ENCODE measurements at regions not wholly inside any gene's neighbourhood (a gene's known extent, or its start where the extent isn't known, plus 50 kb on each side); places are given as distances from the start of the nearest gene placed in this dataset.
"Not testable (repeated sequence)": the region's sequence is repeated elsewhere in the genome, so short reads cannot be mapped to it uniquely, and the experiment has no call there.

DNA sequence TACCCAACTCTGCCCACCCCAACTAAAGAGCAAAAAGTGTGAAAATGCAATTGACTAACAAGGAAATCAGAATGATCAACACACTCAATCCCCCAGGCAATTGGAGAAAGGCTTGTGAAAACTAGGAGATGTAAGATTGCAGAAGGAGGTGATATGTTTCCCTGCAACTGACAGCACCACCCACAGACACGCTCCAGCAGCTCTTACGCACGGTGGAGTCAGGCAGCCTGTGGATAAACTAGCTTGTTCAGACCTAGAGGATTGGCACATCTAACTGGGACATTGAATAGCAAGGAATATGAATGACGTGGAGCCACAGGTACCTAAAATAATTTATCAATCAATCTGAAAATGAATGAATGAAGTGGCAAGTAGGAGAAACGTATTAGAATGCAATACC is 125.7 kb upstream of the MYO3A start:
- no peak for DNase-seq (ENCODE audit: low spot score)

DNA sequence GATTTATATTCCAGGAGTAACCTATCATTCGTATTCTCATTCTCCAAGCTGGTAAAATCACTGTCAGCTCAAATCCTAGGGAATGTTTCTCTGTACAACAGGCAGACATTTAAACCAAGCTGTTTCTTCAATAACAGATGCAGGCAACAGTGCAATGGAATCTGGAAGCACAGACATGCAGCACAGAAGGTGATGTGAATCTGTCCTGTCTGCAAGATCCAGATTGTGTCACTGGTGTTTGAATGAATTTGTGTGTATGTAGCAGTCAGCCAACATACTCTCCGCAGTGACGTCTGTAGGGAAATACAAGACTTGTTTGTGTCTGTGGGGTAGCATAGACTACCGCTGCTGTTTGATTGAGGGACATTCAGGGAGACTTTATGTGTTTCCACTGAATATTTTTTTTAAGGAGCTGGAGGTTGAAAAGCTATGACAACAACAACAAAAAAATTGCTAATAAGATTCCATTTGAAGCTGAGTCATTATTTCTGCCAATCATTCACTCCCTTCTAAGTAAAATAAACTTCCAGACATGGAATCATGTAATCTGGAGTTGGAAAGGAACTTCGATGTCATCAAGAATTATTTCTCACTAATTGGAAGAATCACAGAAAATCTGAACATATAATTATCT is 122.9 kb upstream of the MYO3A start:
- peak; percentile 10 for DNase-seq (ENCODE audit: low spot score)

DNA sequence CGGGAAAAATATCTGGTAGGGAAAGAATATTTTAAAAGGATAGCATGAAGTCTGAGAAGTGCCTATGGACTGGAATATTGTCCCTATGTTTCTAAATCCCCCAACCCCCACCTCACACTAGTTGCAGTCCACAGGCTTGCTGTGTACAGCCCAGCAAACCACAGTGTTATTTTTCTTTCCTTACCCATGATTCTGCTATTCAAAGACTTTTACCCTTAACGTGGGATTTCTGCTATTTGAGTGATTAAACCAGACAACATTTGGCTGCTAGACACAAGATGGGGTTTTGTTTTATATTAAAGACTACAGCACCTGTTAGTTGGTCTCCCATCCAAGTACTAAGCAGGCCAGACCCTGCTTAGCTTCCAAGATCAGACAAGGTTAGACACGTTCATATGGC is 120.5 kb upstream of the MYO3A start:
- no peak for DNase-seq (ENCODE audit: low spot score)

DNA sequence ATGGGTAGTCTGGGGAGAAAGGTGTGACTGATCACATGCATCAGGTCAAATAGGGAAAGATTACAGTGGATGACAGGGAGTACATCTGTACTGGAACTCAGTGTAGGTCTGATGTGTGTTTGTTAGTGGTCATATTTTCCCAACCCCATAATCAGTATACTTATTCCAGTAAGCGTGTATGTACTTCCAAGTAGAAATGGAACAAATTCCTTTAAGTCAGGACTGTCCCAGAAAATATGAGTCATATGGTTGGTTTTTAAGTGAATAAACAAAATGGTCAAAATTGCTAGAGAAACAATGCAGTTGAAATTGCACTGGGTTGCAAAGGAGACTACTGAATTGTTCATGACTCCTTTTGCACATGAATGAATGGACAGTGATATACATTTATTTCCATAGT is 118.8 kb upstream of the MYO3A start:
- DNase-seq (ENCODE audit: low spot score) = no peak

DNA sequence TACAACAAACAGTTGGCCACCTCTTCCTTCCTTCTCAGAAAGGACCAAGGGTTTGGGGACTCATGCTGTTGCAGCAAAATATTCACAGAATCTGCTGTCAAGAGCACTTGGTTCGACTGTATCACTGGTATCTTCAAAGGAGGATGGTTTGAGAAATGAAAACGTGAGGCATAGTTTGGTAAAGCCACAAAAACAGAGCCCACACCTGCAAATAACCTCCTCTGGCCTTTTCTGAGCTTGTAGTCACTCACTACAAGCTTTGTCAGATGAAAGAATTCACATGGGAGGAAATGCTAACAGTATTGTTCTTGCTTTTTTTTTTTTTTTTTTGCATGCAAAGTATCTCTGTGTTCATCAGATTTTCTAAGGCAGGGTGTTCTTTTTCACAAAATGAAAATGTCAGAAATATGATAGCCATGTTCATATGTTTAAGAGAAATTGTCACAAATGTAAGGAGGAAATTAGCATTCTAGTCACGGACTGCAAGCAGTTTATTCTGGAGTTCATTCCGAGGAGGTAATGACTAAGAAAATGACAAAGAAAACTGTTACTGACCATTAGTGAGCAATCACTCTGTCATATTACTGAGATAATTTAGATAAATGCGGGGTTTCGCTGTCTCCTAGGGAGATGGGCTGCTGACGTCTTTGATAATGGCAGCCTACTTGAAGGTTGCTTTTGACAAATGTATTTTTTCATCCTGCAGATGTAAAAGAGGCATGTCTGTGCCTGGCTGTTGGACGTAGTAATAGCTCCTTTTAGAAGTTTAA is 117.8 kb upstream of the MYO3A start:
- no peak for DNase-seq (ENCODE audit: low spot score)

DNA sequence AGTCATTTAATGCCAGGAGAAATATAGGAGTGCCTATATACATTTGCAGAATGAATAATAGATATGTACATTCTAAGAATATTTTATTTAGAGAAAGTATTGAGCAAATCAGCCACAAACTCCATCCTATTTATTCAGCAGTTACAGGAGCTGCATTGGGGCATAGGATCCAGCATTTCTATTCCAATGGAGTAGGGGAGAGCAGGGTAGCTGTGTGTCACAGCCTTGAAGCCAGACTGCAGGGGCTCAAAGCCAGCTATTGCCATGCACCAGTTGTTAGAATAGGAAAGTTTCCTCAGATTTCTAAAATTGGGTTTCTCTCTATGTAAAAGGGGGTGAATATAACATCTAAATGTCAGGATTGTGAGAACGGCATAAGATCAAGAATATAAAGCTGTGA is 116.8 kb upstream of the MYO3A start:
- DNase-seq (ENCODE audit: low spot score) = no peak

DNA sequence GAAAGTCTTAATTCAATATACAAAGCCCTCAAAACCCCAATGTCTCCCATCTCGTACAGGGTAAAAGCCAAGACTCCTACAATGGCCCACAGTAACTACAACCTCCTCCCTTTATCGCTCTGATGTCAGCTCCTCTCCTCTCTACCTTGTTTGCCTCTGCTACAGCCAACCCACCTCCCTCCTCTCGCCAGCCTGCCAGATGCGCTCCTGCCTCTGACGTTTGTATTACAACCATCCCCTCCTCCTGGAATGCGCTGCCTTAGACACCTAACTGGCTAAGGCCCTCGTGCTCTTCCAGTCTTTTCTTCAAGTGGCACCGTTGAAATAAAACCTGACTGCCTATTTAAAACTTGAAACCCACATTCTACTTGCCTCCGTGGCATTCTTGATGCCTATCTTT is 115.3 kb upstream of the MYO3A start:
- no peak for DNase-seq (ENCODE audit: low spot score)

DNA sequence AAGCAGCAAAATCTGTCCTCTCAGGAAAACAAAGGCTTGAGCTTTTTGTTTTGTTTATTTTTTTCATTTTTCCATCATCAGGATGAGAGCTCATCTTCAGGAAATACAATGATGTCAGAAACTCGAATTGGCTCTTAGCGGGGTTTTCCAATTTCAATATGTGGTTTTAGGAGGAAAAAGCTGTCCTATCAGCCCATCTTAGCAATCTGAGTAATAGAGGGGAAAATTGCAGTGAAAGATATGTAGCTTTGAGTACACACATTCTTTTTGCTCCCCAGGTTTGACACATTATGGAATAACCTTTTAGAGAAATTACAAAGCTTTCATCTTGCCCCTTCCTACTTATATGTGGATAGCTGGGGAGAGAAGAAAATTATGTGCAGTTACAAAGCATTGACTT is 113.6 kb upstream of the MYO3A start:
- no peak for DNase-seq (ENCODE audit: low spot score)

DNA sequence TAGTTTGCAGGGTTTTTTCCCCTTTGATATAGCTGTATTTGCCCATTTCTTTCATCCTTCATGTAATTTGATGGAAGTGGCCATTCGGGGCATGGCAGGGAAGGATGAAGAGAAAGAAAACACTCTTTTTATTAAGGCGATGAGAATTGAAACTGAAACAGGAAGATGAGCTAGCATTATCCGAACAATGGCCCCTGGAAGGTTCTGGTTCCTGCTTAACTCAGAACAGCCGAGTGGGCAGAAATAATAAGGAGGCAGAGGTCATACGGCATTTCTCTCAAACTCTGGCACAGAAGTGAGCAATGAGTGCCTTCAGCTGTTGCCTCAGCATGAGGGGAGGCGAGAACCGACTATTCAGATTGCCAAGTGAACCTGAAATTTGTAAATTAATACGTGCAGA is 113.2 kb upstream of the MYO3A start:
- DNase-seq (ENCODE audit: low spot score) = no peak

DNA sequence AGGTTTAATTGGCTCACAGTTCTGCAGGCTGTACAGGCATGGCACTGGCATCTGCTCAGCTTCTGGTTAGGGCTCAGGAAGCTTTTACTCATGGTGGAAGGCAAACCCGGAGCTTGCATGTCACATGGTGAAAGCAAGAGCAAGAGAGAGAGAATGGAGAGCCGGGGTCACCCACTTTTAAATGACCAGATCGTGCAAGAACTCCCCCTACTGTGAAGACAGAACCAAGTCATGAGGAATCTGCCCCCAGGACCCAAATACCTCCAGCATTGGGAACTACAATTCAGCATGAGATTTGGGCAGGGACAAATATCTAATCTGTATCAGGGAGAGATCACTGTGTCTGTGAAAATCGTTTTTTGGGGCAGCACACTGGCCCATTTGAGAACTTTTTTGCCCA is 110.0 kb upstream of the MYO3A start:
- DNase-seq (ENCODE audit: low spot score) = no peak

DNA sequence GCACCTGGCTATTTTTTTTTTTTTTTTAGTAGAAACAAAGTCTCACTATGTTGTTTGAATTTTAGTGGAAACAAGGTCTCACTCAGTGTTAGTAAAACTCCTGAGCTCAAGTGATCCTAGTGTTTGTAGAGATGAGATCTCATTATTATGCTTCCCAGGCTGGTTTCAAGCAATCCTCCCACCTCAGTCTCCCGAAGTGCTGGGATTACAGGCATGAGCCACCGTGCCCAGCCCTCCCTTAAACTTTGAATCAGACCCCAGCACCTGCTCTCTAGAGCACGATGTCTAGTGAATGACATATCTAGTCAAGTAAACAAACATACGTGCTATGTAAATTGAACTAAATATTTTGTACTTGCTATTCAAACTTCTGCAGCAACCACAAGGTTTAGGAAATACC is 105.6 kb upstream of the MYO3A start:
- no peak for DNase-seq (ENCODE audit: low spot score)

DNA sequence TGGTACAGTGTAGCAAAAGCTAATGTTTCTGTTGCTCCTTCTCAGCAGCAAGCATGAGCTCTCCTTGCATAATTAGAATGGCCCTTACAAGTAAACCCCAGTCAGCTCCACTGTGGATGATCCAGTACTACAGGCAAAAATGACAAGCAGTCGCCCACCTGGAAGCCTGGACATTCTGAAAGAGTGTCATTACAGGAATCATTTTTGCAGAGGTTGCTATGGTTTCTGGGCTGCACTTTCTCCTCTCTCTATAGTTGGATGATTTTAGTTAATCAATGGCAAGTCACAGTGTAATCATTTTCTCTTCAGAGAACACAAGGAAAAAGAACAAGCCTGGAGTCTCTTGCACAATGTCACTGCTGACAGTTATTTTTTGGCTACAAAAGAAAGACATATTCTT is 102.9 kb upstream of the MYO3A start:
- no peak for DNase-seq (ENCODE audit: low spot score)

DNA sequence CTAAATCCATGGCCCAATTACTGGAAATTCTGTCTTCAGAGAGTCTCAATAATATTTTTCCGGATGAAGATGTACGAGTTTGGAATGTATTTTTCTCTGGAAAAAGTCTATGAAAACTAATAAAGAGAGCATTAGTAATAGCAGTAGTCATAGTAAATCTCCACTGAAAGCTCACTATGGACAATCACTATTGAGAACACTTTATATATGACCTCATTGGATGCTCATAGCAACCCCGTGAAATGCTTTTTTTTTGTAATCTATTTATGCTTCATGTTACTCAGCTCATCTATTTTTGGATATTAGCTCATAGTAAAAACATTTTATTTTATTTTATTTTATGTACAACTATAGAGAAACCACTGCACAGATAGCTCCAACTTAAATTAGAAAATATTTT is 94.3 kb upstream of the MYO3A start:
- DNase-seq (ENCODE audit: low spot score) = no peak

DNA sequence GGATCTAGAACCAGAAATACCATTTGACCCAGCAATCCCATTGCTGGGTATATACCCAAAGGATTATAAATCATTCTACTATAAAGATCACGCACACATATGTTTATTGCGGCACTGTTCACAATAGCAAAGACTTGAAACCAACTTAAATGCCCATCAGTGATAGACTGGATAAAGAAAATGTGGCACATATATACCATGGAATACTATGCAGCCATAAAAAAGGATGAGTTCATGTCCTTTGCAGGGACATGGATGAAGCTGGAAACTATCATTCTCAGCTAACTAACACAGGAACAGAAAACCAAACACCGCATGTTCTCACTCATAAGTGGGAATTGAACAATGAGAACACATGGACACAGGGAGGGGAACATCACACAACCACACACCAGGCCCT is 93.2 kb upstream of the MYO3A start:
- DNase-seq (ENCODE audit: low spot score) = not testable (repeated sequence)

DNA sequence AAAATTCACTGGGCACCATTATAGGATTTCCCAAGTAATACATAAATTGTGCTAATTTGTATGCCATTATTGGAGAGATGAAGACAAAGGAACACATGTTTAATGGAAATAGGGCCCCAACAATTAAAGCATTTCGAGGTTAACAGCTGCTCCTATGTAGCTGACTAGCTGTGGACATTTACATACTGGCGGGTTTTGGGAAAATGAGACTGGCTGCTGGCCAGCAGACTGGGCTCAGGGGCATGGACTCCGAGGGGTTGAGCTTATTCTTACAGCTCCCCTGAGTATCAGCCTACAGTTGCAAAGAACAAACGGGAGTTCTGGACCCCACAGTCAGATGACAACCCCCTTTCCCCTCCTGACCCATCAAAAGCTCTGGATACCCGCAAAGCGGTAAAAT is 91.9 kb upstream of the MYO3A start:
- DNase-seq (ENCODE audit: low spot score) = no peak

DNA sequence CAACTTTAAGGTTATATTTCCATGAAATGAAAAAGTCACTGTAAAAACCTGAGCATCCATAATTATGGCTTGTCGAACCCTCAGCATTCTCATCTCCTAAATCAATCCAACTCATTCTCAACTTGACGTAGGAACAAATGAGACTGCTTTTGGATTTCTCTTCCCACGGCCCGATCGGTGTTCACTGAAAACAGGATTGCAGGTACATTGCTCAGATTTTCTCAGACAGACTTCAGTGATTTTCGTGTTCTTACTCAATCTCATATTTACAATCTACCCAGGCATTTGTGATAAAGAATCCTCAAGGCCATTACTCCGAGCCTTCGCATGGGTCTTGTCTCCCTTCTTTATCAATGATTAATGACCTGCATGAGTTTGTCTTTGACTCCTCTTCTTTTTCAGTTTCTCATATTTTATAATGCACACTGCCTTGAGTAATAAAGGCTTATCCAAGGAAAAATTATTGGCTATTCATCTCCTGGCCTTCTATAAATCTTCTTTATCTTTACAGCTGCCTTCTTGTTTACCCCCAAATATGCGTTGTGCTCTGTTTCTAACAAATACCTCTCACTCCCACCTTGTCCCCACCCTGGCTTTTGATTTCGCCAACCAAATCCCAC is 90.4 kb upstream of the MYO3A start:
- no peak for DNase-seq (ENCODE audit: low spot score)

DNA sequence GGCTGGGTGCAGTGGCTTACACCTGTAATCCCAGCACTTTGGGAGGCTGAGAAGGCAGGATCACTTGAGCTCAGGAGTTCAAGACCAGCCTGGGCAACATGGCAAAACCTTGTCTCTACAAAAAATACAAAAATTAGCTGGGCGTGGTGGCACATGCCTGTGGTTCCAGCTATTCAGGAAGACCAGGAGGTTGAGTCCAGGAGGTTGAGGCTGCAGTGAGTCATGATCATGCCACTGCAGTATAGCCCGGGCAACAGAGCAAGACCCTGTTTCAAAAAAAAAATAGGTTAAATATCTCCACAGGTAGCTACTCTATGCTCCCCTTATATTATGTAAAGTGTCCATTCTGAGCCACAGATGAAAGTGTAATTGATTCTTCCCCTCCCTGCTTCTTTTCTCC is 89.3 kb upstream of the MYO3A start:
- DNase-seq (ENCODE audit: low spot score) = not testable (repeated sequence)

DNA sequence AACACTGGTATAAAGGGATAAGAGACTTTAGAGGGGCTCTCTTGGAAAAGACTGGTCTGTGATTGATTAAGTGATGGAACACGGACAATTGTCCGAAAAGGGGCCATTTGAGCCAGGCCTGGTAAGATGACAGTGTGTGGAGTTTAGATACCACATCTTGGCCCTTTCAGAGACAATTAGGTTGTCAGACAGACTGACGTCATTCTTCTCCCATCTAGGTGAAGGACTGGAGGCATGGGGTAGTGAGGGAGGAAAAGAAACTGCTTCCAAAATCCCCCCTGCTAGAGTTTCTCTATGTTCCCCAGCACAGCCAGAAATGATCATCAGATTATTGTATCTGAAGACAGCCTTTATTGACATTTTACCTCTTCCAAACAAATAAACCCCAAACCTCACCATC is 84.8 kb upstream of the MYO3A start:
- no peak for DNase-seq (ENCODE audit: low spot score)

DNA sequence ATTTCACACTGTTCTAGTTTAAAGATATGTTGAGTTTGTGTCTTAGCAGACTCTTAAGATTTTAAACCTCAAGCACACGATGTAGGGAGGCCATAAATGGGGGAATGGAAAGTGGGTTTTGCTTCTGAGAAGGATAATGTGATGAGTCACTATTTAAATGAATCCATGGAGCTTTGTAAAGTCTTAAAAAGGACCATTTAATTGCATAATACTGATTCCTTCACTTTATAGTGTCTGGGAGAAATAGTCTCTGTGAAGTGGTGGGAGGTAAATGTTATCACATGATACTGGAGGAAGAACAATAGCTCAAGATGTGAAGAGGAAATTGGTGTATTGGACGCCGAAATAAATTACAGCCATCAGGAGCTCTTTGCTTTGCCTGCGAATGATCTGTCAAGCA is 84.0 kb upstream of the MYO3A start:
- DNase-seq (ENCODE audit: low spot score) = no peak

DNA sequence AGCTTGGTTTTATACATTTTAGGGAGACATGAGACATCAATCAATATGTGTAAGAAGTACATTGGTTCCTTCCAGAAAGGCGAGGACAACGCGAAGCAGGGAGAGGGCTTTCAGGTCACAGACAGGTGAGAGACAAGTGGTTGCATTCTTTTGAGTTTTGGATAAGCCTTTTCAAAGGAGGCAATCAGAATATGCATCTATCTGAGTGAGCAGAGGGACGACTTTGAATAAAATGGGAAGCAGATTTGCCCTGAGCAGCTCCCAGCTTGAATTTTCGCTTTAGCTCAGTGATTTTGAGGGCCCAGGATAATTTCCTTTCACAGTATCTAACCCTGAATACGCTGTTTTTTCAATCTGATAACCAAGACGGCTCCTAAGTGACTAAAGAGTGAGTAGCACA is 82.5 kb upstream of the MYO3A start:
- DNase-seq (ENCODE audit: low spot score) = no peak

DNA sequence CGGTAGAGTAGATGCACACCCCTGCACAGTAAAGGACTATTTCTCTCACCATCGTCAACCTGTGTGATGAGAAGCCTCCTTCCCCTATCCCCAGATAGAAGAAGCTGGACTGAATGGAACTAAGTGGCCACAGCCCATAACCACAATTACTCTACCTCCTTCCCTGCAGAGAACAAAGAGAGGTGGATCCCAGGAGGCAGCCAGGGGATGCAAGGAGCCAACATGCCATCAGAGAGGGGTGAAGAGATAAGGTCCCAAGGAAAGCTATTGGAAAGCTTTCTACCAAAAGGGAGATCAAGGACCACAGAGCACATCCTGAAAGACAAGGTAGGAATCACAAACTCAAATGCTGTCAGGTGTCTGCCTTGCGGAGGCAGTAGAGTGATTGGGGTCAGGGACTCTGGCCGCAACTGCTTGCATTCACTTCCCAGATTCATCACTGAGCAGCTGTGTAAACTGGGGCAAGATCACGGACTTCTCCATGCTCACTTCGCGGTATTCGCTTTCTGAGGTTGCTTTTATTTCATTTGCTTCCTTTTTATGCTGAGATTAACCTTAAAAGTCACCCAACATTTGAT is 81.6 kb upstream of the MYO3A start:
- DNase-seq (ENCODE audit: low spot score) = no peak

DNA sequence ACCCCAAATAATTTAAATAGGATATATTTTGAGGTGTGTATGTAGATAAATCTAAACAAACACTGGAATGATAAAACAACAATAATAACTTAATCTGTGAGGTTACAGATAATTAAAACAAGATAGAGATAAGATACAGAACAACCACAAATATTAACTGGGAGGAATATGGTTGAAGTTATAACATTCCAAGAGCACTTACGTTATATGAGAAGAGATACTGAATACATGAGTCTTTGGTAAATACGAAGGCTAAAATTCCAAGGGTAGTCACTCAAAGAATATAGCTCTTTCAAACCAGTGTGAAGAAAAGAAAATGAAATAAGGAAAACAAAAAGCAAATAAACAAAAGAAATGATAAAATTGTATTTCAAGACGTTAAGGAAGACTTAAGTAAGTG is 76.0 kb upstream of the MYO3A start:
- no peak for DNase-seq (ENCODE audit: low spot score)

DNA sequence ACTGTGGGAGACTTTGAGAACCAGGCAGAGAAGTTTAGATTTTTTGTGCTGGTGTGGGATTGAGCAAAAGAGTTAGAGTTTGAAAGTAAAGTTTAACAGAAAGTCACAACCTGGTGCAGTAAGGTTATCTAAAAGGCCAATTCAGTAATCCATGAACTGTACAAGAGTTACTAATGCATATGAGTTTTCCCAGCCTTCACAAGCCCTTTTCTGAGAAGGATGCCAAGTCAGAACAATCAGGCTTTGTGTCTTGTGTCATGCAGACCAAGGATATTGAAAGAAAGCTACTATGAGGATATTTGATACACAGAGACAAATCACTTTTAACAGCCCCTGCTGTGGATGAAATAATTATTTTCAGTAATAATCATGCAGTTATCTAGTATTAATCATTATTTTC is 68.8 kb upstream of the MYO3A start:
- DNase-seq (ENCODE audit: low spot score) = no peak
